ENCODE measurements at regions not wholly inside any gene's neighbourhood (a gene's known extent, or its start where the extent isn't known, plus 50 kb on each side); places are given as distances from the start of the nearest gene placed in this dataset.
"Not testable (repeated sequence)": the region's sequence is repeated elsewhere in the genome, so short reads cannot be mapped to it uniquely, and the experiment has no call there.

DNA sequence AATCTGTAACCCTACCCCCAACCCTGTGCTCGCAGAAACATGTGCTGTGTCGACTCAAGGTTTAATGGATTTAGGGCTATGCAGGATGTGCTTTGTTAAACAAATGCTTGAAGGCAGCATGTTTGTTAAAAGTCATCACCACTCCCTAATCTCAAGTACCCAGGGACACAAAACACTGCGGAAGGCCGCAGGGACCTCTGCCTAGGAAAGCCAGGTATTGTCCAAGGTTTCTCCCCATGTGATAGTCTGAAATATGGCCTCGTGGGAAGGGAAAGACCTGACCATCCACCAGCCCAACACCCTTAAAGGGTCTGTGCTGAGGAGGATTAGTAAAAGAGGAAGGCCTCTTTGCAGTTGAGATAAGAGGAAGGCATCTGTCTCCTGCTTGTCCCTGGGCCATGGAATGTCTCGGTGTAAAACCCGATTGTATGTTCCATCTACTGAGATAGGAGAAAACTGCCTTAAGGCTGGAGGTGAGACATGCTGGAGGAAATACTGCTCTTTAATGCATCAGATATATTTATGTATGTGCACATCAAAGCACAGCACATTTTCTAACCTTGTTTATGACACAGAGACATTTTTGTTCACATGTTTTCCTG, 94.4 kb downstream of the LSM3 start:
- dilution Hi-C loops (cut with MboI; ENCODE audit: extremely low pct_ligation_motif_present, low sequenced_read_pairs); H3K79me2 ChIP-seq (ENCODE audit: control insufficient read depth, insufficient read depth, low read length): not testable (repeated sequence)

DNA sequence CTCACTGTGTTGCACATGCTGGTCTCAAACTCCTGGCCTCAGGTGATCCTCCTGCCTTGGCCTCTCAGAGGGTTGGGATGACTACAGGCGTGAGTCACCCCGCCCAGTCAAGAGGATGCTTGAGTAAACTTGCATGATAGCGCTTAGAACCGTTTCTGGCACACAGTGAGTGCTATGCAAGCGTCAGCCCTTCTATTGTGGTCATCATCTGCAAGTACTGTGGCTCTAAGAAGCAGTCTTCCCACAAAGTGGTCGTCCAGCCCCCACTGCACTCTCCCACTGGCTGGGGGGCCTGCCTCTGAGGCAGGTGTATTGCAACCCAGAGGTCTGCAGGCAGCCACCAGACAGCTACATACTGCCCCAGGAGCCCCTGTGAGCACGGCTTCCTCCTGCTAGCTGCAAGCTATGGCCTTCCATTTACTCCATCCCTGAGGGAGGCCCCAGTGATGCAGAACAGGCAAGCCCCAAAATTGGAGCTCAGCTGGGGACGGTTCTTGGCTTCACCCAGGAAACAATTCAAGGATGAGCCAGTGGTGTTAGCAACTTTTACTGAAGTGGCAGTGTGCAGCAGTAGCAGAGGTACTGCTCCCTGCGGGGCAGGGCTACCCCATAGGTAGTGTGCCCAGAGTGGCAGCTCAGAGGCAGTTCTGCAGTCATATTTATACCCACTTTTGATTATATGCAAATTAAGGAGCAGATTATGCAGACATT, 95.4 kb downstream of the LSM3 start:
- no peaks in the 10 kb centered on the region for H3K36me3 ChIP-seq (ENCODE audit: control insufficient read depth in 2 of 2, extremely low read depth in 1 of 2, insufficient read depth in 2 of 2, low read length in 2 of 2)
- H3K9ac ChIP-seq (replicated peaks; ENCODE audit: extremely low read depth, insufficient read depth, low read length): no peak overlapping the region
- H4K20me1 ChIP-seq (replicated peaks; ENCODE audit: control insufficient read depth, extremely low read depth, insufficient read depth, low read length): no peaks in the 10 kb centered on the region
- no peak for DNase-seq (ENCODE audit: low read depth, low spot score)
- H3K27me3 ChIP-seq (ENCODE audit: control insufficient read depth in 2 of 2, insufficient read depth in 2 of 2, low read length in 2 of 2): no peaks in the 10 kb centered on the region
- intact Hi-C loops (cut with micrococcal nuclease) (no loop called here), dilution Hi-C loops (cut with MboI; ENCODE audit: extremely low pct_ligation_motif_present, low sequenced_read_pairs) (no loop called here)
- no peaks in the 10 kb centered on the region for H3K9me3 ChIP-seq (replicated peaks; ENCODE audit: control insufficient read depth, insufficient read depth, low read length)
- H3K9me1 ChIP-seq (replicated peaks; ENCODE audit: control insufficient read depth, extremely low read depth, insufficient read depth, low read length): no peaks in the 10 kb centered on the region
- POLR2A ChIA-PET: no interaction called here
- TF ChIP-seq EZH2 (IDR thresholded peaks at IDR 0.05; ENCODE audit: borderline replicate concordance, low read depth, low read length, severe bottlenecking): no peak
- TF ChIP-seq, protein P1, sequence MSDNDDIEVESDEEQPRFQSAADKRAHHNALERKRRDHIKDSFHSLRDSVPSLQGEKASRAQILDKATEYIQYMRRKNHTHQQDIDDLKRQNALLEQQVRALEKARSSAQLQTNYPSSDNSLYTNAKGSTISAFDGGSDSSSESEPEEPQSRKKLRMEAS (IDR thresholded peaks at IDR 0.05; ENCODE audit: insufficient read depth, insufficient read length): no peak
- TF ChIP-seq MYC (IDR thresholded peaks at IDR 0.05; ENCODE audit: low read depth, low read length): no peak
- no peak for TF ChIP-seq FOS (IDR thresholded peaks at IDR 0.05; ENCODE audit: borderline replicate concordance, insufficient read depth, low read length)
- no peak for TF ChIP-seq POLR2A (IDR thresholded peaks at IDR 0.05; ENCODE audit: low read depth, low read length)
- no peak for TF ChIP-seq GATA2 (IDR thresholded peaks at IDR 0.05; ENCODE audit: insufficient read depth, insufficient read length, low read depth, low read length)
- no peak for TF ChIP-seq CTCF (IDR thresholded peaks at IDR 0.05; ENCODE audit: extremely low read depth in 1 of 2, insufficient read depth in 1 of 2, low read depth in 1 of 2, low read length in 2 of 2)
- no peak for TF ChIP-seq POLR2AphosphoS5 (IDR thresholded peaks at IDR 0.05; ENCODE audit: insufficient read depth, low read depth, low read length)
- no peak for TF ChIP-seq JUN (IDR thresholded peaks at IDR 0.05; ENCODE audit: borderline replicate concordance, insufficient read depth, insufficient read length, low read depth)
- no peak overlapping the region for H2AFZ ChIP-seq (ENCODE audit: low read depth, low read length)
- H3K27ac ChIP-seq (ENCODE audit: insufficient read depth, low read depth, low read length): no peak overlapping the region
- no peaks in the 10 kb centered on the region for H3K79me2 ChIP-seq (ENCODE audit: control insufficient read depth, insufficient read depth, low read length)
- CTCF ChIA-PET: interaction anchor here (0.8 to 1.0 kb wide), 2 partner anchors 193 to 194 kb away, joined by 3 to 5 read pairs; no protein-coding TSS in a partner anchor
- no peaks in the 10 kb centered on the region for H3K4me1 ChIP-seq (ENCODE audit: control insufficient read depth, extremely low read depth, insufficient read depth, low read length)
- no peak for FAIRE-seq
- BruUV-seq (replicated peaks): no TSS peak
- no peak overlapping the region for H3K4me3 ChIP-seq (replicated peaks in 1 of 3; ENCODE audit: insufficient read depth in 1 of 3, low read depth in 1 of 3, low read length in 3 of 3)
- no peak overlapping the region for H3K4me2 ChIP-seq (ENCODE audit: insufficient read depth, low read length)

More for the DNA sequence above, 94.4 kb downstream of the LSM3 start:
- H3K9ac ChIP-seq (replicated peaks; ENCODE audit: extremely low read depth, insufficient read depth, low read length); FAIRE-seq; H3K4me3 ChIP-seq (replicated peaks in 1 of 3; ENCODE audit: insufficient read depth in 1 of 3, low read depth in 1 of 3, low read length in 3 of 3); H3K4me1 ChIP-seq (ENCODE audit: control insufficient read depth, extremely low read depth, insufficient read depth, low read length); H3K4me2 ChIP-seq (ENCODE audit: insufficient read depth, low read length); BruUV-seq (replicated peaks); H3K9me3 ChIP-seq (replicated peaks; ENCODE audit: control insufficient read depth, insufficient read depth, low read length); CTCF ChIA-PET; H3K9me1 ChIP-seq (replicated peaks; ENCODE audit: control insufficient read depth, extremely low read depth, insufficient read depth, low read length); H3K27ac ChIP-seq (ENCODE audit: insufficient read depth, low read depth, low read length); POLR2A ChIA-PET; DNase-seq (ENCODE audit: low read depth, low spot score); H2AFZ ChIP-seq (ENCODE audit: low read depth, low read length); H3K36me3 ChIP-seq (ENCODE audit: control insufficient read depth in 2 of 2, extremely low read depth in 1 of 2, insufficient read depth in 2 of 2, low read length in 2 of 2); intact Hi-C loops (cut with micrococcal nuclease); H4K20me1 ChIP-seq (replicated peaks; ENCODE audit: control insufficient read depth, extremely low read depth, insufficient read depth, low read length); H3K27me3 ChIP-seq (ENCODE audit: control insufficient read depth in 2 of 2, insufficient read depth in 2 of 2, low read length in 2 of 2): not testable (repeated sequence)
